GM13977 (cell line): ENCODE measurements at regions not wholly inside any gene's neighbourhood (a gene's known extent, or its start where the extent isn't known, plus 50 kb on each side); places are given as distances from the start of the nearest gene placed in this dataset.

Source experiments
- DNase-seq: peaks from one replicate; pipeline ENCODE4 v3.0.0; 2012; ENCODE audit warnings: low spot score
- CTCF ChIP-seq: IDR thresholded peaks from 2 replicates; pipeline ENCODE4 v1.5.1; 2012; ENCODE audit warnings: mild to moderate bottlenecking, control low read depth; ENCODE audit not compliant: insufficient read depth; ENCODE audit errors: extremely low read depth, missing control alignments
- in situ Hi-C: fragments of 300-500 bp; cut with MboI; formaldehyde crosslinking; loops from one replicate; pipeline ENCODE4 v1.12.0; 2022; ENCODE audit warnings: low sequenced_read_pairs, low pct_unique_long_range_greater_than_20kb, mixed read lengths, inconsistent platforms; ENCODE audit not compliant: unreplicated experiment

GRCh38 chr9:3692606-3693005 is 166.8 kb upstream of the RFX3 start:
- no peak for DNase-seq
- in situ Hi-C loops = no loop called here

GRCh38 chr9:3689555-3689954 is 163.8 kb upstream of the RFX3 start:
- TF ChIP-seq CTCF = no peak
- in situ Hi-C loops = no loop called here
- DNase-seq = no peak

More at GRCh38 chr9:3692606-3693005, 166.8 kb upstream of the RFX3 start:
- no peak for TF ChIP-seq CTCF

GRCh38 chr9:3687145-3687544 is 161.3 kb upstream of the RFX3 start:
- TF ChIP-seq CTCF = no peak
- DNase-seq = no peak
- in situ Hi-C loops = no loop called here

- no peak for DNase-seq
- no peak for TF ChIP-seq CTCF
- in situ Hi-C loops = no loop called here
Observed at GRCh38 chr9:3682186-3682585, 156.4 kb upstream of the RFX3 start.

- TF ChIP-seq CTCF = no peak
- no peak for DNase-seq
- in situ Hi-C loops = no loop called here
Observed at GRCh38 chr9:3677541-3677940, 151.7 kb upstream of the RFX3 start.

- in situ Hi-C loops = no loop called here
- no peak for TF ChIP-seq CTCF
- DNase-seq = no peak
Observed at GRCh38 chr9:3676766-3677165, 151.0 kb upstream of the RFX3 start.

- no peak for DNase-seq
- in situ Hi-C loops = no loop called here
- no peak for TF ChIP-seq CTCF
Observed at GRCh38 chr9:3675946-3676345, 150.1 kb upstream of the RFX3 start.
